Panc1 (cell line): ENCODE measurements at regions not wholly inside any gene's neighbourhood (a gene's known extent, or its start where the extent isn't known, plus 50 kb on each side); places are given as distances from the start of the nearest gene placed in this dataset.
"Not testable (repeated sequence)": the region's sequence is repeated elsewhere in the genome, so short reads cannot be mapped to it uniquely, and the experiment has no call there.

Source experiments
- REST ChIP-seq, 2 experiments: IDR thresholded peaks; 2 replicates each; pipeline ENCODE4 v1.6.1; 2011 to 2012; ENCODE audit warnings: low read depth in 2 of 2, control low read depth in 1 of 2, low read length in 1 of 2, mild to moderate bottlenecking in 1 of 2, moderate library complexity in 1 of 2; ENCODE audit not compliant: insufficient read depth in 1 of 2
- TCF7L2 ChIP-seq: IDR thresholded peaks from 2 replicates; pipeline ENCODE4 v1.6.1; 2011; ENCODE audit warnings: mild to moderate bottlenecking, low read depth, low read length, inconsistent platforms
- TF ChIP-seq, protein P1 (sequence below): fragments of 450-650 bp; IDR thresholded peaks from 2 replicates; pipeline ENCODE4 v1.5.1; 2017; ENCODE audit warnings: mild to moderate bottlenecking

GRCh38 chr5:63180190-63180589 lies 601.6 kb downstream of the LRRC70 start:
- TF ChIP-seq, protein P1, sequence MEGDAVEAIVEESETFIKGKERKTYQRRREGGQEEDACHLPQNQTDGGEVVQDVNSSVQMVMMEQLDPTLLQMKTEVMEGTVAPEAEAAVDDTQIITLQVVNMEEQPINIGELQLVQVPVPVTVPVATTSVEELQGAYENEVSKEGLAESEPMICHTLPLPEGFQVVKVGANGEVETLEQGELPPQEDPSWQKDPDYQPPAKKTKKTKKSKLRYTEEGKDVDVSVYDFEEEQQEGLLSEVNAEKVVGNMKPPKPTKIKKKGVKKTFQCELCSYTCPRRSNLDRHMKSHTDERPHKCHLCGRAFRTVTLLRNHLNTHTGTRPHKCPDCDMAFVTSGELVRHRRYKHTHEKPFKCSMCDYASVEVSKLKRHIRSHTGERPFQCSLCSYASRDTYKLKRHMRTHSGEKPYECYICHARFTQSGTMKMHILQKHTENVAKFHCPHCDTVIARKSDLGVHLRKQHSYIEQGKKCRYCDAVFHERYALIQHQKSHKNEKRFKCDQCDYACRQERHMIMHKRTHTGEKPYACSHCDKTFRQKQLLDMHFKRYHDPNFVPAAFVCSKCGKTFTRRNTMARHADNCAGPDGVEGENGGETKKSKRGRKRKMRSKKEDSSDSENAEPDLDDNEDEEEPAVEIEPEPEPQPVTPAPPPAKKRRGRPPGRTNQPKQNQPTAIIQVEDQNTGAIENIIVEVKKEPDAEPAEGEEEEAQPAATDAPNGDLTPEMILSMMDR = not testable (repeated sequence)
- not testable (repeated sequence) for TF ChIP-seq TCF7L2; REST (IDR thresholded peaks at IDR 0.05; ENCODE audit: insufficient read depth in 1 of 2, low read depth in 2 of 2, low read length in 1 of 2)
